Body of pancreas (tissue), 4 donors: ENCODE measurements at regions not wholly inside any gene's neighbourhood (a gene's known extent, or its start where the extent isn't known, plus 50 kb on each side); places are given as distances from the start of the nearest gene placed in this dataset.

Experiments used
- ATAC-seq: fragments of 150-250 bp; one replicate; pipeline ENCODE4 v1.9.1; 2016
- DNase-seq, 4 donors: peaks; one replicate each; pipeline ENCODE4 v3.0.0-alpha.2; 2019
- H3K27ac ChIP-seq, 4 donors: fragments of 200-600 bp; sonication (generic); 1 replicate in 3 of 4; 2 replicates in 1 of 4; pipeline versions ENCODE4 v1.5.1 to v1.6.1; 2016 to 2019; ENCODE audit warnings: mild to moderate bottlenecking in 1 of 4, mixed read lengths in 1 of 4, moderate library complexity in 1 of 4
- H3K27me3 ChIP-seq, 2 donors: fragments of 200-600 bp; sonication (generic); one replicate each; pipeline ENCODE4 v1.6.0; 2016; ENCODE audit warnings: mild to moderate bottlenecking in 1 of 2
- H3K36me3 ChIP-seq, 2 donors: fragments of 200-600 bp; sonication (generic); replicated peaks in 1 of 2; 2 replicates each; pipeline ENCODE4 v1.5.1; 2016; ENCODE audit warnings: low read depth in 2 of 2; ENCODE audit not compliant: insufficient read depth in 1 of 2
- H3K4me1 ChIP-seq: fragments of 200-600 bp; sonication (generic); one replicate; pipeline ENCODE4 v1.6.0; 2016
- H3K4me3 ChIP-seq, 2 donors: fragments of 200-600 bp; sonication (generic); 1 replicate in 1 of 2; 2 replicates in 1 of 2; pipeline ENCODE4 v1.5.1; 2016 to 2019
- H3K9me3 ChIP-seq, 3 donors: fragments of 200-600 bp; sonication (generic); 1 replicate in 2 of 3; 2 replicates in 1 of 3; pipeline ENCODE4 v1.5.1; 2016
- CTCF ChIP-seq, 7 experiments: fragments of 450-650 bp in 4 of 7; fragments of 200-600 bp in 3 of 7; sonication (generic) in 3 of 7; IDR thresholded peaks; one replicate each; pipeline ENCODE4 v1.5.1; 2016 to 2019; ENCODE audit warnings: antibody characterized with exemption in 7 of 7
- POLR2A ChIP-seq, 3 donors: fragments of 450-650 bp; IDR thresholded peaks; one replicate each; pipeline ENCODE4 v1.6.1; 2016; ENCODE audit warnings: antibody characterized with exemption in 3 of 3, mild to moderate bottlenecking in 2 of 3
- WGBS, 2 donors: methylation state at CpG; one replicate each; pipeline ENCODE4 v1.1.5; 2017; 5-methylcytosine and 5-hydroxymethylcytosine counted together
- intact Hi-C: fragments of 100-400 bp; cut with DNase I; formaldehyde crosslinking; loops from one replicate; pipeline ENCODE4 v1.15.1; 2023

- TF ChIP-seq CTCF (IDR thresholded peaks at IDR 0.05): no peak
- TF ChIP-seq POLR2A (IDR thresholded peaks at IDR 0.05): no peak
- H3K27ac ChIP-seq: no peak overlapping the region
- DNase-seq: peak in 2 of 4 donors; percentile 3 to 5
- H3K27me3 ChIP-seq: no peaks in the 10 kb centered on the region
- H3K4me1 ChIP-seq: no peaks in the 10 kb centered on the region
- no peaks in the 10 kb centered on the region for H3K9me3 ChIP-seq
- no peaks in the 10 kb centered on the region for H3K36me3 ChIP-seq
- intact Hi-C loops: no loop called here
- peak; percentile 30 for ATAC-seq
- 4 to 9% methylated on average over 9 of the region's 9 CpGs for WGBS, 2 donors
- H3K4me3 ChIP-seq: no peak overlapping the region
Measured at GRCh38 chr20:52493171-52493721, 301.7 kb upstream of the ZFP64 start.

- Histone ChIP-seq H3K27ac (no peak overlapping the region), H3K4me1 (no peaks in the 10 kb centered on the region), H3K9me3 (no peaks in the 10 kb centered on the region), H3K36me3 (no peaks in the 10 kb centered on the region), H3K27me3 (no peaks in the 10 kb centered on the region), H3K4me3 (no peak overlapping the region)
- DNase-seq (no peak), ATAC-seq (no peak)
- intact Hi-C loops: no loop called here
- 68 to 72% methylated on average over 10 of the region's 10 CpGs for WGBS, 2 donors
- no peak for TF ChIP-seq POLR2A (IDR thresholded peaks at IDR 0.05)
- no peak for TF ChIP-seq CTCF (IDR thresholded peaks at IDR 0.05)
Measured at GRCh38 chr20:52490711-52491430, 299.3 kb upstream of the ZFP64 start.

- ATAC-seq (no peak), DNase-seq (no peak)
- TF ChIP-seq POLR2A (IDR thresholded peaks at IDR 0.05) (no peak), CTCF (IDR thresholded peaks at IDR 0.05) (no peak)
- no peaks in the 10 kb centered on the region for H3K4me1 ChIP-seq
- H3K4me3 ChIP-seq: no peak overlapping the region
- no peaks in the 10 kb centered on the region for H3K9me3 ChIP-seq
- 49 to 58% methylated on average over 2 of the region's 2 CpGs for WGBS, 2 donors
- H3K27me3 ChIP-seq: no peaks in the 10 kb centered on the region
- no peaks in the 10 kb centered on the region for H3K36me3 ChIP-seq
- intact Hi-C loops: no loop called here
- no peak overlapping the region for H3K27ac ChIP-seq
Measured at GRCh38 chr20:52484438-52484837, 292.9 kb upstream of the ZFP64 start.

GRCh38 chr20:52483382-52483781 is 291.8 kb upstream of the ZFP64 start:
- DNase-seq (no peak), ATAC-seq (no peak)
- no peaks in the 10 kb centered on the region for H3K36me3 ChIP-seq
- H3K4me1 ChIP-seq: no peaks in the 10 kb centered on the region
- H3K27me3 ChIP-seq: no peaks in the 10 kb centered on the region
- intact Hi-C loops: no loop called here
- WGBS, 2 donors: 88 to 93% methylated on average over 1 of the region's 1 CpG
- no peaks in the 10 kb centered on the region for H3K9me3 ChIP-seq
- H3K4me3 ChIP-seq: no peak overlapping the region
- TF ChIP-seq POLR2A (IDR thresholded peaks at IDR 0.05): no peak
- no peak for TF ChIP-seq CTCF (IDR thresholded peaks at IDR 0.05)
- H3K27ac ChIP-seq: no peak overlapping the region

- WGBS, 2 donors: 76 to 92% methylated on average over 5 of the region's 5 CpGs
- DNase-seq: no peak
- intact Hi-C loops: no loop called here
- no peaks in the 10 kb centered on the region for H3K9me3 ChIP-seq
- H3K4me1 ChIP-seq: no peaks in the 10 kb centered on the region
- no peak overlapping the region for H3K4me3 ChIP-seq
- H3K27ac ChIP-seq: no peak overlapping the region
- ATAC-seq: no peak
- H3K36me3 ChIP-seq: no peaks in the 10 kb centered on the region
- no peak for TF ChIP-seq POLR2A (IDR thresholded peaks at IDR 0.05)
- H3K27me3 ChIP-seq: no peaks in the 10 kb centered on the region
Measured at GRCh38 chr20:52482044-52482443, 290.5 kb upstream of the ZFP64 start.
